Fibroblast of the aortic adventitia (primary cell): ENCODE measurements at regions not wholly inside any gene's neighbourhood (a gene's known extent, or its start where the extent isn't known, plus 50 kb on each side); places are given as distances from the start of the nearest gene placed in this dataset.
A peak's percentile ranks its signal among the peaks of the same experiment; 100 is the strongest.

Experiments used
- DNase-seq: peaks from one replicate; pipeline ENCODE4 v3.0.0-alpha.2; 2010; ENCODE audit warnings: low read depth
- H3K4me3 ChIP-seq: 2 replicates; pipeline ENCODE4 v1.5.1; 2011; ENCODE audit warnings: low read depth, mild to moderate bottlenecking, control low read depth, low read length, moderate library complexity
- CTCF ChIP-seq: IDR thresholded peaks from 2 replicates; pipeline ENCODE4 v1.5.1; 2011; ENCODE audit warnings: mild to moderate bottlenecking, low read length, control low read depth, inconsistent platforms; ENCODE audit not compliant: insufficient read depth

GRCh38 chr4:54976031-54976430 lies 149.4 kb downstream of the KDR start:
- TF ChIP-seq CTCF, result no peak

GRCh38 chr4:54973784-54974183 lies 151.6 kb downstream of the KDR start:
- DNase-seq, result no peak
- no peak for TF ChIP-seq CTCF
- no peak overlapping the region for H3K4me3 ChIP-seq

More at GRCh38 chr4:54976031-54976430, 149.4 kb downstream of the KDR start:
- H3K4me3 ChIP-seq, result no peak overlapping the region
- peak; percentile 14 for DNase-seq

GRCh38 chr4:54971474-54971950 lies 153.9 kb downstream of the KDR start:
- peak; percentile 73 for DNase-seq
- TF ChIP-seq CTCF, result peak; percentile 68
- H3K4me3 ChIP-seq, result no peak overlapping the region

GRCh38 chr4:54967289-54967688 lies 158.1 kb downstream of the KDR start:
- DNase-seq, result no peak
- TF ChIP-seq CTCF, result no peak

GRCh38 chr4:54961357-54961975 lies 163.9 kb downstream of the KDR start:
- peak; percentile 54 for DNase-seq

More at GRCh38 chr4:54967289-54967688, 158.1 kb downstream of the KDR start:
- no peak overlapping the region for H3K4me3 ChIP-seq

GRCh38 chr4:54959651-54960116 lies 165.7 kb downstream of the KDR start:
- peak; percentile 67 for DNase-seq
- H3K4me3 ChIP-seq, result no peak overlapping the region
- TF ChIP-seq CTCF, result no peak

More at GRCh38 chr4:54961357-54961975, 163.9 kb downstream of the KDR start:
- peak; percentile 72 for TF ChIP-seq CTCF
- H3K4me3 ChIP-seq, result no peak overlapping the region
